VCaP (cell line): ENCODE measurements at regions not wholly inside any gene's neighbourhood (a gene's known extent, or its start where the extent isn't known, plus 50 kb on each side); places are given as distances from the start of the nearest gene placed in this dataset.

Experiments
- H3K27ac ChIP-seq: fragments of 450-650 bp; 2 replicates; pipeline ENCODE4 v1.5.1; 2017
- TF ChIP-seq, protein P1 (sequence below): fragments of 450-650 bp; conservative IDR thresholded peaks from 2 replicates; pipeline ENCODE4 v1.5.1; 2017; ENCODE audit warnings: mild to moderate bottlenecking, moderate library complexity

DNA sequence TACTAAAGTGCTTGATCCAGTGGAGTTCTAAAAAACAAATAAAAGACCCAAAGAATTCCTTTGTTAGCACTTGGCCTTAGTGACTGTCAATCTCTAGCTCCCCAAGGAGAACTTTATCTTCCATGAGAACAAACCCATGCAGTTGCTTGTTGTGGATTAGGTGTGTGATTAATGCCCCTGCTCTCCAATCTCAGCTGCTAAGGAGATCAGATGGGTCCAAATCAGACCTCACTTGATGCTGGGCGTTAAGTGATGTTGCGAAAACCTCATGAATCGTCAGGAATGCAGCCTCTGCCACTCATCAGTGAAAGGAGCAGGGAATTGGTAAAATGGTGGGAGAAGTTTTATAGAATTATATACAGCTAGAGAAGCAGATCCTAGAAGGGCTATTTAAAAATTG, 133.7 kb downstream of the DMAC1 start:
- no peak overlapping the region for H3K27ac ChIP-seq
- TF ChIP-seq, protein P1, sequence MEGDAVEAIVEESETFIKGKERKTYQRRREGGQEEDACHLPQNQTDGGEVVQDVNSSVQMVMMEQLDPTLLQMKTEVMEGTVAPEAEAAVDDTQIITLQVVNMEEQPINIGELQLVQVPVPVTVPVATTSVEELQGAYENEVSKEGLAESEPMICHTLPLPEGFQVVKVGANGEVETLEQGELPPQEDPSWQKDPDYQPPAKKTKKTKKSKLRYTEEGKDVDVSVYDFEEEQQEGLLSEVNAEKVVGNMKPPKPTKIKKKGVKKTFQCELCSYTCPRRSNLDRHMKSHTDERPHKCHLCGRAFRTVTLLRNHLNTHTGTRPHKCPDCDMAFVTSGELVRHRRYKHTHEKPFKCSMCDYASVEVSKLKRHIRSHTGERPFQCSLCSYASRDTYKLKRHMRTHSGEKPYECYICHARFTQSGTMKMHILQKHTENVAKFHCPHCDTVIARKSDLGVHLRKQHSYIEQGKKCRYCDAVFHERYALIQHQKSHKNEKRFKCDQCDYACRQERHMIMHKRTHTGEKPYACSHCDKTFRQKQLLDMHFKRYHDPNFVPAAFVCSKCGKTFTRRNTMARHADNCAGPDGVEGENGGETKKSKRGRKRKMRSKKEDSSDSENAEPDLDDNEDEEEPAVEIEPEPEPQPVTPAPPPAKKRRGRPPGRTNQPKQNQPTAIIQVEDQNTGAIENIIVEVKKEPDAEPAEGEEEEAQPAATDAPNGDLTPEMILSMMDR: no peak

DNA sequence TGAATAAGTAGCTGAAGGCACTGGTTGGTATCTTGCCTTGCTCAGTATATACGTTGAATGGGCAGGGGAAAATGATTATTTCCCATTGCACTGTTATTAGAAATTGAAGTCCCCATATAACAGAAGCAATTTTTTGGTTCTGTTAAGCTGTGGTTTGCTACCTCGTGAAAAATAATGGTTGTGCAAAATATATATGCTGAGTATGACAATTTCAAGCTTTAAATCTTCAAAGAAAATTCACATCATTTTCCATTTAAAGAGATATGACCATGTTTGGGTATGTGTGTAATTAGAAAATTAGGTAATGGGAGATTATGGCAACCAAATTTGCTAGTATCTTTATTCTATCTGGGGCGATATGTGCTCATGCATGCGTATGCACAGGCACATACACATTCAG, 139.8 kb downstream of the DMAC1 start:
- TF ChIP-seq, protein P1: no peak
- no peak overlapping the region for H3K27ac ChIP-seq

DNA sequence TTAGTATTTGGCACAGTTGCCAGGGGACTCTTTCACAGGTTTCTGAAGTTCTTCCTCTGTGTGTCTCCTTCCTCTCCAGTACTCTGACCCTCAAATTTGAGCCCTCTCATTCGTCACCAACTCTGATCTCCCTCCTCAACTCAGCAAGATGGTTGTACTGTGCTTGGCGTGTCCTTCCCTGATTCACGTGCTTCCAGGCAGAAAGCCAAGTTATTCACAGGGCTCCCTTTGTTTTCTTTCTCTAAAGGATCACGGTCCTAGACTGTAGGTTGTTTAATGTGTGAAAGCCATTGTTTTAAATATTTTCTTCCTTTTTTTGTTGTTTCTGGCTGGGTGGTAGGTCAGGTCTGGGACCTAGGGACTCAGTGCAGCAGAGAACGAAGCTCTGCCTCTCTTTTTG, 142.9 kb downstream of the DMAC1 start:
- no peak overlapping the region for H3K27ac ChIP-seq
- TF ChIP-seq, protein P1: no peak

DNA sequence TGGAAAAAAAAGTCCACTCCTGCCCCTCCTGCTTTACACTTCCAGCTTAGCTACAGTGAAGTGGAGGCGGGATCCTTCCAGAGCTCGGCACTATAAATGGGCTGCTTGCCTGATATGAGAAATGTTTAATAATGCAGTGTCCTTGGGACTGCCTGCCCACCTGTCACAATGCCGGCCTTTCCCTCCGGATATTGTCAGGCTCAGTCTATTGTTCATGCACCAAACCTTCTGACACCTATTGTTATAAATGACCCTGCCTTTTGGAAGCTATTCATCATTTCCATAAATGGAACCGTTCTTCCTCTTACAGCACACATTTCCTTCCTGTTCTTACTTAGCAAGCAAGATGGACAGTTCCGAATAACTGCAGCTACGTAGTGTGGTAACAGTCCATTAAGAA, 146.3 kb downstream of the DMAC1 start:
- TF ChIP-seq, protein P1: no peak
- H3K27ac ChIP-seq: no peak overlapping the region

DNA sequence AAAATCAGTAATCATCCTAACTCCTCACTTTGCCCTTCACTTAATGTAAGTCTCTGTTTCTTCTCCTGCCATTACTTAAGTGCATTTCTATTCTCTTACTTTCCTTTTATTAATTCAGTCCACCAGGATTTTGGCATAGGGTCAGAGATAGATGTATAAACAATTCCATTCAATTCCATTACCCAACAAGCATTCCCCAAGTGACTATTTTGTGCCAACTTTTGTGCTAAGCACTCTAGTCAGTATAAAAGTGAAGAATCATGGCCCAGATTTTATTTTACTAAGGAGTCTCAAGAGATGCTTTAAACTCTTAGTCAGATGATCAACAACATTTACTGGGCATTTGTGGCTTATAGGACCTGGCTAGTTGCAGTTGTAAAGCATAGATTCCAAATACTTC, 159.3 kb downstream of the DMAC1 start:
- TF ChIP-seq, protein P1: no peak
- no peak overlapping the region for H3K27ac ChIP-seq

DNA sequence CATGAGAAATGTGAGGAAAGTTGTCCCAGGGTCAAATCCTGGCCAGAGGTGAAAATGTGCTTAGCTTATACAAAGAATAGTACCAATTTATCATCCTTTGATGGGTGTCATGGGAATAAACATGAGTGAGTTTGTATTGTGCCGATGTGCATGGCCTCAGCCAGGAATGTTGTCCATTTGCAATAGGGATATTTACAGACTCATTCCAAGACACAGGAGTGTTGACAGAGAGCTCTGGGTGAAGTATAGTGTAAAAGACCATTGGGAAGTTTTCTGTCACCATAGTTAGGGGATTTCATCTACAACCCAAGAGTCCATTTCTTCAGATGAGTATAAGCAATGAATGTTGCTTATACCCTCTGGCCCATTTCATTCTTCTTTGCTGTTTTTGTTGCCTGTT, 160.1 kb downstream of the DMAC1 start:
- no peak overlapping the region for H3K27ac ChIP-seq
- TF ChIP-seq, protein P1: no peak

DNA sequence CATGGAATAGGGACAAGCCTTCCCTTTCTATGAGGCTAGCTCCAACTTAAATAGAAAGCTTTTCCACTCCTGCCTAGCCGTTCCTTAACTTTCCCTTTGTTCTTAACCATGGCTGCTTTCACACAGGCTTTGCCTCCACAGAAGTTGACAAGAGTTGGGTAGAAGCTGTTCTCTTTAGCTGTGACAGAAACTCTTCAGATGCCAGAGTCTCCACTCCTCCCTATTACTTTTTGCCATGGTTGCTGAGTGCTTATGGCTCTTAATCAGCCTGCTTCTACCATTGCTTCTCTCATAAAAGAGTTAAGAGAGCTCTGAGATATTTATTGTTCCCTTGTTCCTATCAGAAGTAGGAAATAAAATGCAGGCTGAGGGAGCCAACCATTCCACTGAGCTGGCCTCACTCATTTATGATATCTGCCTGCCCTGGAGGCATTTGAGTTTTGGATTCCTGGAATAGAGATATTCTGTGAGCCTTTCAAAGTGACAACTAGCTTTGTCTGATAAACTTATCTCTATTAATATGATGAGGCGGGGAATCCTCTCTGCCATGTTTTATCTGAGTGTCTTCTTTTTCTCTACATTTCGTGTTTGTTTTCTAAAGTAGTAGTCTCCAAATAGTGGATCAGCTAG, 162.6 kb downstream of the DMAC1 start:
- H3K27ac ChIP-seq: no peak overlapping the region
- TF ChIP-seq, protein P1: no peak
